ENCODE measurements at regions not wholly inside any gene's neighbourhood (a gene's known extent, or its start where the extent isn't known, plus 50 kb on each side); places are given as distances from the start of the nearest gene placed in this dataset.
A peak's percentile ranks its signal among the peaks of the same experiment; 100 is the strongest.
"Not testable (repeated sequence)": the region's sequence is repeated elsewhere in the genome, so short reads cannot be mapped to it uniquely, and the experiment has no call there.

GRCh38 chr1:219432191-219432606 is 180.7 kb downstream of the ZC3H11B start:
- ATAC-seq = no peak

GRCh38 chr1:219430419-219430818 is 182.5 kb downstream of the ZC3H11B start:
- ATAC-seq = no peak

DNA sequence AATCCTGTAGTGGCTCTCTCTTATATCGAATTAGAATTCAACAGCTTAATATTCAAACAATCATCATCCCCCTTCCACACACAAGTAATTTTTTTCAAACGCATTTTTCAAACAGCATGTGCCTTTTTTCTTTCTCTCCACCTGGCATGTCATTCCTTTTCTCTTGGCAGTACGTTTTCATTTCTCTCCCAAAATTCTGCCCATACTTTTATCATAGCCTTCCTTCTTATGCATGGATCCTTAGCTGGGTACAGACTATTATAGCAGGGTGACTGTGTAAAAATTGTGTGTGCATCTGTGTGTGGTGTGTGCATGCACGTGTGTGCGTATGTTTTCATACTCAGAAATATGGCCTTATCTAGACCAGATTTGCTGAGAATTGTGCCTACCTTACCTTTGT is 184.3 kb downstream of the ZC3H11B start:
- ATAC-seq = no peak

GRCh38 chr1:219427989-219428388 is 184.9 kb downstream of the ZC3H11B start:
- ATAC-seq = no peak

DNA sequence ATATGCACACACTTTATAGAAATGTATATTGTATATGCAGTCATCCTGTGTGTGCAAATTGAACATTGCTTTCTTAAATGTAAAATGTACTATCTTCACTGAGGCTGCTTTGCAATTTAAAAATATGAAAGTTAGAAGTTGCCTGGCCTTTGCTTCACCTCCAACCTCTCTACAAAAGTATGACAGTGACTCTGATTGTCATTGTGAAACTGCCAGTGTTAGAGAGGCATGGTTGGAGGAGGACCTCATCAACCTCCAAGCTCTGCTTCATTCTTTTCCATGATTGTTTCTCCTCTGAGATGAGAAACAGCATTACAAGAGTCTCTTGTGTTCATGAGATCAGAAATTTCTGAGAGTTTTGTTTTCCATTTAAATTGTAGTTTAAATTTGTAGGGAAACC is 185.5 kb downstream of the ZC3H11B start:
- ATAC-seq = no peak

GRCh38 chr1:219422811-219423598 is 189.9 kb downstream of the ZC3H11B start:
- ATAC-seq = no peak

- ATAC-seq = no peak
Measured at GRCh38 chr1:219420913-219421312, 192.0 kb downstream of the ZC3H11B start.

DNA sequence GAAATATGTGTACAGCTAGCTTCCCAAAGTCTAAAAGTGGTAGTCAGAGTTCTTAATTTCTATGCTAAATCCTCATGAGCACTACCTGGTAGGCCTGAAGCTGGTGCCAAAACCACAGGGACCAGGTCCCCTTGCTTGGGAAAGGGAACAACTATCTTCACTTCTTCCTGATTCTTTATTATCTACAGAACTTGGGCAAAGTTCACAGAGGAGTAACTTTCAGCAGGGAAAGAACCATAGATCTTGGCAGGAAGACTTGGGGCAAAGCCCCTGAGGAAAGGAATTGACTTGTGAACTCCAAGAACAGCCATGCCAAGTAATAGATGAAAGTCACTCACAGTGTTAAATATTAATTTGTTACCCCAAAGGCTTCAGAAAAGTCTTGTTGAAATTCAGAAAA is 193.0 kb downstream of the ZC3H11B start:
- ATAC-seq = no peak

DNA sequence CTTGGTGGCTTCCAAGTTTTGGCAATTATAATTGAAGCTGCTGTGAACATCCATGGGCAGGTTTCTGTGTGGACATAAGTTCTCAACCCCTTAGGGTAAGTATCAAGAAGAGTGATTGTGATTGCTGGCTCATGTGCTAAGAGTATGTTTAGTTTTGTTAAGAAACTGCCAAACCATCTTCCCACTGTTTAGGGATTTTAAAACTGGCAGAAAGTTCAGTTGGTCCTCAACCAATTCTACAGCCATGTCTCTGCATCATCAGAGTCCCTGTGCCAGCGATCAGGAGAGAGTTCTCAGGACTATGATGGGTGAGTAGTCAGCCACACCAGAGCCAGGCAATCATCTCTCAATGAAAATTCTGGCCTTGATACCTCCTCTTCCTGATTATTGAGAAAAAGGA is 193.8 kb downstream of the ZC3H11B start:
- ATAC-seq = no peak

DNA sequence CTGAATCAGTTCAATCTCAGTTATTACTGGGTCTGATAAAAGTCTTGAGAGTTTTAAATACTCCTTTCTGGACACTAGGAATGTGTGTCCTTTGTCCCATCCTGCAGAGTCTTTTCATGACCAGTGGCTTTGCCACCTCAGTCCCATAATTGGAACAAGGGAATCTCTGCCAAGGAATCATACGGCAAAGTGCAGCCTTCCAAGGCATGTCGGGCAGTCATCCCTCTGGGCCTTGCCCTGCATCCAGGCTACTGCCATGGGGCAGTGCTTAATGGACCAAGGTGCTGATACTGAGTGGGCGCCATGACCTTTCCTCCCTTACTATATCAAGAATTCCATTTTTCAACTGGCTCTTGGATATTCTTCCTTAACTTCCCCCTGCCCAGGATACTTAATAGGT is 195.3 kb downstream of the ZC3H11B start:
- ATAC-seq = no peak

DNA sequence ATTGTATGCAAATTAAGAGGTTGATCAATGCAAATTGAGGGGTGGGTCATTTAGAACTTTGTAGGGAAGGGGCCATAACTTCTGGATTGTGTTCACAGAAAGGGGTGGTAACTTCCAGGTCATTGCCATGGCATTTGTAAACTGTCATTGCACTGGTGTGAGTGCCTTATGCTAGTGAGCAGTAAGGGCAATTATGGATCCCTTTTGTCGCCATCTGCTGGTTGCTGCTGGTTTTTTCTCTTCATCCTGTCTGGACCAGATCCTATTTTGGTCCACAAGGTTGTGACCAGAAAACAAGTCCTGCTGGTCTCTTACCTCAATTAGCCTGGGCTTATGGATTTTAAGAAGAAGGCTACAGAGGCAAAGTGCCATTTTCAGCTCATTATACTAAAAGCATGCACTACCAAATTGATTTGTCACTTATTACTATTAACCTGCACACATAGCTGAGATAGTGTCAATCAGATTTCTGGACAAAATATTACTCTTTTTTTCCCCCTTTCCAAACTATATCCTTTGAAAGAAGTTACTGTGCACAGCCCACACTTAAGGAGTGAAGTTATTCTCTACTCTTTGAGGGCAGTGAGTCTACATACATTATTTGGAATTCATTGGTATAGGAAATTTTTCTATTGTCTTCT is 196.2 kb downstream of the ZC3H11B start:
- ATAC-seq = peak; percentile 57

DNA sequence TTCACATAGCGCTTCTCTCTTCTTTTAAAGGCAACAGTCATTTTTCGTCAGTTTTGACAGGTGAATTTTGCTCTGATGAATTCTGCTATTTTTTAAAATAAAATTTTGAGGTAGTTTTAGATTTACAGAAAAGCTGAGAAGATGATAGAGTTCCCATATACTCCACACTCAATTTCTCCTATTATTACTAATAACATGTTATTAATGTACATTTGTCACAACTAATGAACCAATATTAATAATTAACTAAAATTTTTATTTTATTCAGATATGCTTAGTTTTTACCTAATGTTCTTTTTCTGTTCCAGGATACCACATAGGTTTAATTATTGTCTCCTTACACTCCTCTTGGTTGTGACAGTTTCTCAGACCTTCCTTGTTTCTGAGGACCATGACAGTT is 197.0 kb downstream of the ZC3H11B start:
- no peak for ATAC-seq

DNA sequence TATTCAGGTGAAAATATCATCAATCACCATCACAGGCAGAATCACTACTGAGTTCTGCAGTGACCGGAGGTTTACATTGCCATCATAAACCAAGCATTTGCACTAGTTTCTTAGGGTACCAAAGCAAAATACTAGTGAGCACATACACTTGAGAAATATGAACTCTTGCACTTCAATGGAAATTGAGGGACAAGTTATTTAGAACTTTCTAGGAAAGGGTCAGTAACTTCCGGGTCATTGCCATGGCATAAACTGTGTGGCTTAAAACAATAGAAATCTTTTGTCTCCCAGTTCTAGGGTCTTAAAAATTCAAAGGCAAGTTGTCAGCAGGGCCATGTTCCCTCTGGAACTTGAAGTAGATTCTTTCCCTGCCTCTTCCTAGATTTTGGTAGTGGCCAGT is 197.5 kb downstream of the ZC3H11B start:
- no peak for ATAC-seq

DNA sequence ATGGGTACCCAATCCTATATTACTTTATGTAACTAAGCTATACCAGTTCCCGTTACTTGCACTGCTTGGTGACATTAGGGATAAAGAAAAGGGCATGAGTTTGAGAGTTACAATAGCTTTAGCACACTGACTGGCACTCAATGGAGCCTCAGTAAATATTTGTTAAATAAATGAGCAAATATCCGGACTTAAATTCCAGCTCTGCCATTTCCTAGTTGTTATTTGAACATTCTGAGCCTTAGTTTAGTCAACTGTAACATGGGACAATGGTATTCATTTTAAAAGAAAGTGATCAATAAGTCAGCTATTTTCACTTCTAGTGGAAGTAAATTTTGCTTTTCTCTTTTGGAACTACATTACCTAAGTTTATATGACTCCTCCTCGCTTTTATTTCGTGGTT is 198.7 kb downstream of the ZC3H11B start:
- no peak for ATAC-seq

- no peak for ATAC-seq
Measured at GRCh38 chr1:219413536-219413935, 199.4 kb downstream of the ZC3H11B start.

- ATAC-seq = no peak
Measured at GRCh38 chr1:219412772-219413171, 200.1 kb downstream of the ZC3H11B start.

DNA sequence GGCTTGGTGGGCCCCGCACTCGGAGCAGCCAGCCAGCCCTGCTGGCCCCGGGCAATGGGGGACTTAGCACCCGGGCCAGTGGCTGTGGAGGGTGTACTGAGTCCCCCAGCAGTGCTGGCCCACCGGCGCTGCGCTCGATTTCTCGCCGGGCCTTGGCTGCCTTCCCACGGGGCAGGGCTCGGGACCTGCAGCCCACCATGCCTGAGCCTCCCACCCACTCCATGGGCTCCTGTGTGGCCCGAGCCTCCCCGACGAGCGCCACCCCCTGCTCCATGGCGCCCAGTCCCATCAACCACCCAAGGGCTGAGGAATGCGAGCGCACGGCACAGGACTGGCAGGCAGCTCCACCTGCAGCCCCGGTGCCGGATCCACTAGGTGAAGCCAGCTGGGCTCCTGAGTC is 202.2 kb downstream of the ZC3H11B start:
- ATAC-seq = not testable (repeated sequence)

- ATAC-seq = no peak
Measured at GRCh38 chr1:219405531-219406331, 207.2 kb downstream of the ZC3H11B start.

- ATAC-seq = no peak
Measured at GRCh38 chr1:219404629-219405028, 208.3 kb downstream of the ZC3H11B start.

DNA sequence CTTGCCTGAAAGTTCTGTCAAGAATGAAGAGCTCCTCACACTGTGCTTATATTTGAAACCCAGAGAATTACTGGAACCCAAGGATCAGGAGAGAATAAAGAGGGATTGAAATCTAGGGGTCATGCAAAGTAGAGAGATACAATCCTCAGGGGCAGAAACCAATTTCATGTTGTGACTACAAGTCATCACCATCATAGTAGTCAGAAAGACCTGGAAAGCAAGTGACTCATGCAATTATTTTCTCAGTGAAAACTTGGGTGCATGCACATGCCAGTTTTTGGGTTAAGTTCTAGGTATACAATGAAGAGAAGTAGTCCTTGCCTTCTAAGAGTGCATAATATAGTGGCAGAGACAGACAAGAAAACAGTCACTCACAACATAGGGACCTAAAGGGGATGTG is 210.0 kb downstream of the ZC3H11B start:
- no peak for ATAC-seq

GRCh38 chr1:219401724-219402625 is 210.9 kb downstream of the ZC3H11B start:
- no peak for ATAC-seq

GRCh38 chr1:219399446-219399845 is 213.5 kb downstream of the ZC3H11B start:
- ATAC-seq = peak; percentile 18
